ENCODE measurements at regions not wholly inside any gene's neighbourhood (a gene's known extent, or its start where the extent isn't known, plus 50 kb on each side); places are given as distances from the start of the nearest gene placed in this dataset.

DNA sequence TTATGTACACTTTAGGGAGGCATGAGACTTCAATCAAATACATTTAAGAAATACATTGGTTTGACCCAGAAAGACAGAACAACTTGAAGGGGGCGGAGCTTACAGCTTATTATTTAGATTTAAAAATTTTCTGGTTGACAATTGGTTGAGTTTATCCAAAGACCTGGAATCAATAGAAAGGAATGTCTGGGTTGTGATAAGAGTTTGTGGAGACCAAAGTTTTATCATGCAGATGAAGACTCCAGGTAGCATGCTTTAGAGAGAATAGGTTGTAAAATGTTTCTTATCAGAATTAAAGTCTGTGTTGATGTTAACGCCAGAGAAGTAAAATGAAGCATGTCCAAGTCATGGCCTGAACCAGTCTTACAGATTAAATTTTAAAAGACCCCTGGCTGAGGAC is 757.8 kb upstream of the ADGRB3 start:
- no peaks in the 10 kb centered on the region for H3K36me3 ChIP-seq (ENCODE audit: control insufficient read depth in 2 of 2, insufficient read depth in 2 of 2, low read length in 1 of 2)
- no peaks in the 10 kb centered on the region for H3K79me2 ChIP-seq (ENCODE audit: control insufficient read depth, insufficient read depth, low read length)
- no TSS peak for BruUV-seq (replicated peaks)
- RAD21 ChIA-PET (ENCODE audit: unreplicated experiment): no interaction called here
- no peaks in the 10 kb centered on the region for H3K9me3 ChIP-seq (replicated peaks; ENCODE audit: control insufficient read depth, insufficient read depth, low read length)
- H4K20me1 ChIP-seq (ENCODE audit: control insufficient read depth, insufficient read depth): no peaks in the 10 kb centered on the region
- no peak overlapping the region for H2AFZ ChIP-seq (ENCODE audit: control insufficient read depth, low read depth, low read length)
- no peak overlapping the region for H3K4me3 ChIP-seq
- intact Hi-C loops (cut with micrococcal nuclease; ENCODE audit: unreplicated experiment): no loop called here
- ATAC-seq (no peak), FAIRE-seq (no peak), DNase-seq (ENCODE audit: low read depth, low spot score) (no peak)
- no peak overlapping the region for H3K27ac ChIP-seq (ENCODE audit: control insufficient read depth, insufficient read depth)
- CTCF ChIA-PET: no interaction called here
- H3K27me3 ChIP-seq (replicated peaks in 1 of 2; ENCODE audit: control insufficient read depth in 2 of 2, insufficient read depth in 2 of 2, low read length in 1 of 2): no peaks in the 10 kb centered on the region
- H3K4me1 ChIP-seq (ENCODE audit: control insufficient read depth, insufficient read depth, low read length): no peaks in the 10 kb centered on the region
- SMC1A ChIA-PET (ENCODE audit: uncharacterized antibody, unreplicated experiment): interaction anchor here (1.0 kb wide), 1 partner anchor 379 kb away, joined by 3 read pairs; no protein-coding TSS in a partner anchor
- POLR2A ChIA-PET: no interaction called here
- in situ Hi-C loops (cut with MboI): no loop called here
- WGBS (ENCODE audit: insufficient coverage, insufficient replicate concordance, low lambda C conversion rate, missing lambda C conversion rate): 21% methylated on average over 2 of the region's 2 CpGs
- no peak overlapping the region for H3K4me2 ChIP-seq (ENCODE audit: control insufficient read depth, insufficient read depth)
- TF ChIP-seq ATF7 (IDR thresholded peaks at IDR 0.05; ENCODE audit: low read depth) (no peak), ZNF622 (IDR thresholded peaks at IDR 0.05) (no peak), JUNB (IDR thresholded peaks at IDR 0.05) (no peak), NFYB (IDR thresholded peaks at IDR 0.05; ENCODE audit: insufficient read depth, low read depth, low read length) (no peak), CREB1 (IDR thresholded peaks at IDR 0.05; ENCODE audit: low read depth) (no peak), ZNF384 (IDR thresholded peaks at IDR 0.05; ENCODE audit: borderline replicate concordance, low read depth, low read length) (no peak), CBX5 (IDR thresholded peaks at IDR 0.05; ENCODE audit: low read depth) (no peak), POLR2AphosphoS5 (IDR thresholded peaks at IDR 0.05; ENCODE audit: low read length) (no peak), PML (IDR thresholded peaks at IDR 0.05; ENCODE audit: low read length) (no peak), RCOR1 (conservative IDR thresholded peaks at IDR 0.05; ENCODE audit: low read depth, low read length) (no peak), GATAD2B (conservative IDR thresholded peaks at IDR 0.05; ENCODE audit: low read depth) (no peak), ASH2L (IDR thresholded peaks at IDR 0.05; ENCODE audit: borderline replicate concordance, low read depth) (no peak), ZBED1 (IDR thresholded peaks at IDR 0.05; ENCODE audit: borderline replicate concordance) (no peak), DPF2 (IDR thresholded peaks at IDR 0.05) (no peak), ZNF274 (IDR thresholded peaks at IDR 0.05; ENCODE audit: insufficient read depth, insufficient read length) (no peak)
- TF ChIP-seq, protein P1, sequence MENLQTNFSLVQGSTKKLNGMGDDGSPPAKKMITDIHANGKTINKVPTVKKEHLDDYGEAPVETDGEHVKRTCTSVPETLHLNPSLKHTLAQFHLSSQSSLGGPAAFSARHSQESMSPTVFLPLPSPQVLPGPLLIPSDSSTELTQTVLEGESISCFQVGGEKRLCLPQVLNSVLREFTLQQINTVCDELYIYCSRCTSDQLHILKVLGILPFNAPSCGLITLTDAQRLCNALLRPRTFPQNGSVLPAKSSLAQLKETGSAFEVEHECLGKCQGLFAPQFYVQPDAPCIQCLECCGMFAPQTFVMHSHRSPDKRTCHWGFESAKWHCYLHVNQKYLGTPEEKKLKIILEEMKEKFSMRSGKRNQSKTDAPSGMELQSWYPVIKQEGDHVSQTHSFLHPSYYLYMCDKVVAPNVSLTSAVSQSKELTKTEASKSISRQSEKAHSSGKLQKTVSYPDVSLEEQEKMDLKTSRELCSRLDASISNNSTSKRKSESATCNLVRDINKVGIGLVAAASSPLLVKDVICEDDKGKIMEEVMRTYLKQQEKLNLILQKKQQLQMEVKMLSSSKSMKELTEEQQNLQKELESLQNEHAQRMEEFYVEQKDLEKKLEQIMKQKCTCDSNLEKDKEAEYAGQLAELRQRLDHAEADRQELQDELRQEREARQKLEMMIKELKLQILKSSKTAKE (IDR thresholded peaks at IDR 0.05; ENCODE audit: low read depth, poor library complexity, severe bottlenecking): no peak
- TF ChIP-seq, protein P2, sequence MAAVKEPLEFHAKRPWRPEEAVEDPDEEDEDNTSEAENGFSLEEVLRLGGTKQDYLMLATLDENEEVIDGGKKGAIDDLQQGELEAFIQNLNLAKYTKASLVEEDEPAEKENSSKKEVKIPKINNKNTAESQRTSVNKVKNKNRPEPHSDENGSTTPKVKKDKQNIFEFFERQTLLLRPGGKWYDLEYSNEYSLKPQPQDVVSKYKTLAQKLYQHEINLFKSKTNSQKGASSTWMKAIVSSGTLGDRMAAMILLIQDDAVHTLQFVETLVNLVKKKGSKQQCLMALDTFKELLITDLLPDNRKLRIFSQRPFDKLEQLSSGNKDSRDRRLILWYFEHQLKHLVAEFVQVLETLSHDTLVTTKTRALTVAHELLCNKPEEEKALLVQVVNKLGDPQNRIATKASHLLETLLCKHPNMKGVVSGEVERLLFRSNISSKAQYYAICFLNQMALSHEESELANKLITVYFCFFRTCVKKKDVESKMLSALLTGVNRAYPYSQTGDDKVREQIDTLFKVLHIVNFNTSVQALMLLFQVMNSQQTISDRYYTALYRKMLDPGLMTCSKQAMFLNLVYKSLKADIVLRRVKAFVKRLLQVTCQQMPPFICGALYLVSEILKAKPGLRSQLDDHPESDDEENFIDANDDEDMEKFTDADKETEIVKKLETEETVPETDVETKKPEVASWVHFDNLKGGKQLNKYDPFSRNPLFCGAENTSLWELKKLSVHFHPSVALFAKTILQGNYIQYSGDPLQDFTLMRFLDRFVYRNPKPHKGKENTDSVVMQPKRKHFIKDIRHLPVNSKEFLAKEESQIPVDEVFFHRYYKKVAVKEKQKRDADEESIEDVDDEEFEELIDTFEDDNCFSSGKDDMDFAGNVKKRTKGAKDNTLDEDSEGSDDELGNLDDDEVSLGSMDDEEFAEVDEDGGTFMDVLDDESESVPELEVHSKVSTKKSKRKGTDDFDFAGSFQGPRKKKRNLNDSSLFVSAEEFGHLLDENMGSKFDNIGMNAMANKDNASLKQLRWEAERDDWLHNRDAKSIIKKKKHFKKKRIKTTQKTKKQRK (IDR thresholded peaks at IDR 0.05; ENCODE audit: low read depth, low read length): no peak
- TF ChIP-seq, protein P3, sequence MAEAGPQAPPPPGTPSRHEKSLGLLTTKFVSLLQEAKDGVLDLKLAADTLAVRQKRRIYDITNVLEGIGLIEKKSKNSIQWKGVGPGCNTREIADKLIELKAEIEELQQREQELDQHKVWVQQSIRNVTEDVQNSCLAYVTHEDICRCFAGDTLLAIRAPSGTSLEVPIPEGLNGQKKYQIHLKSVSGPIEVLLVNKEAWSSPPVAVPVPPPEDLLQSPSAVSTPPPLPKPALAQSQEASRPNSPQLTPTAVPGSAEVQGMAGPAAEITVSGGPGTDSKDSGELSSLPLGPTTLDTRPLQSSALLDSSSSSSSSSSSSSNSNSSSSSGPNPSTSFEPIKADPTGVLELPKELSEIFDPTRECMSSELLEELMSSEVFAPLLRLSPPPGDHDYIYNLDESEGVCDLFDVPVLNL (IDR thresholded peaks at IDR 0.05; ENCODE audit: low read depth, low read length): no peak
- TF ChIP-seq, protein P4, sequence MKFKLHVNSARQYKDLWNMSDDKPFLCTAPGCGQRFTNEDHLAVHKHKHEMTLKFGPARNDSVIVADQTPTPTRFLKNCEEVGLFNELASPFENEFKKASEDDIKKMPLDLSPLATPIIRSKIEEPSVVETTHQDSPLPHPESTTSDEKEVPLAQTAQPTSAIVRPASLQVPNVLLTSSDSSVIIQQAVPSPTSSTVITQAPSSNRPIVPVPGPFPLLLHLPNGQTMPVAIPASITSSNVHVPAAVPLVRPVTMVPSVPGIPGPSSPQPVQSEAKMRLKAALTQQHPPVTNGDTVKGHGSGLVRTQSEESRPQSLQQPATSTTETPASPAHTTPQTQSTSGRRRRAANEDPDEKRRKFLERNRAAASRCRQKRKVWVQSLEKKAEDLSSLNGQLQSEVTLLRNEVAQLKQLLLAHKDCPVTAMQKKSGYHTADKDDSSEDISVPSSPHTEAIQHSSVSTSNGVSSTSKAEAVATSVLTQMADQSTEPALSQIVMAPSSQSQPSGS (IDR thresholded peaks at IDR 0.05; ENCODE audit: low read length): no peak
- H3K9ac ChIP-seq (ENCODE audit: control insufficient read depth, insufficient read depth, low read length): no peak overlapping the region
